Gastrocnemius medialis (tissue), 4 donors: ENCODE measurements at regions not wholly inside any gene's neighbourhood (a gene's known extent, or its start where the extent isn't known, plus 50 kb on each side); places are given as distances from the start of the nearest gene placed in this dataset.

Experiments
- POLR2A ChIP-seq, 2 donors: fragments of 450-650 bp; IDR thresholded peaks; one replicate each; pipeline ENCODE4 v1.6.1; 2017; ENCODE audit warnings: antibody characterized with exemption in 2 of 2, mild to moderate bottlenecking in 2 of 2, moderate library complexity in 2 of 2
- TF ChIP-seq, protein P1 (sequence below), 5 experiments: fragments of 450-650 bp in 3 of 5; fragments of 200-600 bp in 2 of 5; sonication (generic) in 2 of 5; IDR thresholded peaks in 4 of 5; conservative IDR thresholded peaks in 1 of 5; 1 replicate in 4 of 5; 2 replicates in 1 of 5; pipeline ENCODE4 v1.5.1; 2016 to 2019; ENCODE audit warnings: antibody characterized with exemption in 5 of 5, mild to moderate bottlenecking in 3 of 5, moderate library complexity in 3 of 5

DNA sequence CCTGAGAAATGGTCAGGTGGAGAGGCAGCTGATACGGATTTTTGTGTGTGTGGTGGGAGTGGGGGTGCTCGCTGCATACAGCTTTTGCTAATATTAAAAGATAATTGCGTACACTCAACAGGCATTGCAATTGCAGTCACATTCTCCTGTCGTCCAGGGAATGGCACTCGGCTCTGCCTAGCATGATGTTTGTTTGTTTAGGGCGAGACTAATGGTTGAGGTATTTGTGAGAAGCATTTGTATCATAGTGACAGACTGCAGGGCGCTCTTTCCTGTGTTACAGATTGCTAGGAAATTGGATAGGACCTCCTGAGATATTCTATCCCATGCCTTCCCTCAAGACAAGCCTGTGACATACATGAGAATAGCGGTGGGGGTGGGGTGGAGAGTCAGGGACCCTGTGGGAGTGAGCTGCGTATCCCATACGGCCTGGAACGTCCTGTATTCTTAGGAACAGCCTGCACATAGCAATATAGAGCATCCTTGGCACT is 207.4 kb downstream of the SOX4 start:
- TF ChIP-seq, protein P1, sequence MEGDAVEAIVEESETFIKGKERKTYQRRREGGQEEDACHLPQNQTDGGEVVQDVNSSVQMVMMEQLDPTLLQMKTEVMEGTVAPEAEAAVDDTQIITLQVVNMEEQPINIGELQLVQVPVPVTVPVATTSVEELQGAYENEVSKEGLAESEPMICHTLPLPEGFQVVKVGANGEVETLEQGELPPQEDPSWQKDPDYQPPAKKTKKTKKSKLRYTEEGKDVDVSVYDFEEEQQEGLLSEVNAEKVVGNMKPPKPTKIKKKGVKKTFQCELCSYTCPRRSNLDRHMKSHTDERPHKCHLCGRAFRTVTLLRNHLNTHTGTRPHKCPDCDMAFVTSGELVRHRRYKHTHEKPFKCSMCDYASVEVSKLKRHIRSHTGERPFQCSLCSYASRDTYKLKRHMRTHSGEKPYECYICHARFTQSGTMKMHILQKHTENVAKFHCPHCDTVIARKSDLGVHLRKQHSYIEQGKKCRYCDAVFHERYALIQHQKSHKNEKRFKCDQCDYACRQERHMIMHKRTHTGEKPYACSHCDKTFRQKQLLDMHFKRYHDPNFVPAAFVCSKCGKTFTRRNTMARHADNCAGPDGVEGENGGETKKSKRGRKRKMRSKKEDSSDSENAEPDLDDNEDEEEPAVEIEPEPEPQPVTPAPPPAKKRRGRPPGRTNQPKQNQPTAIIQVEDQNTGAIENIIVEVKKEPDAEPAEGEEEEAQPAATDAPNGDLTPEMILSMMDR (IDR thresholded peaks at IDR 0.05 in 4 of 5, conservative IDR thresholded peaks at IDR 0.05 in 1 of 5), result no peak
- TF ChIP-seq POLR2A (IDR thresholded peaks at IDR 0.05), result no peak
